ENCODE measurements at regions not wholly inside any gene's neighbourhood (a gene's known extent, or its start where the extent isn't known, plus 50 kb on each side); places are given as distances from the start of the nearest gene placed in this dataset.

- peaks cover 27% of the 10 kb centered on the region for H3K4me1 Mint-ChIP-seq (ENCODE audit: low read depth, unreplicated experiment)
- H3K27ac Mint-ChIP-seq (ENCODE audit: unreplicated experiment) = peak overlapping the region; percentile 34
- H3K36me3 Mint-ChIP-seq (ENCODE audit: unreplicated experiment) = no peaks in the 10 kb centered on the region
- H3K4me3 Mint-ChIP-seq (ENCODE audit: unreplicated experiment) = no peak overlapping the region
- H3K9me3 Mint-ChIP-seq (ENCODE audit: unreplicated experiment) = peaks cover 3% of the 10 kb centered on the region
- no peaks in the 10 kb centered on the region for H3K27me3 Mint-ChIP-seq (ENCODE audit: unreplicated experiment)
- TF ChIP-seq CTCF (IDR thresholded peaks at IDR 0.05; ENCODE audit: partially characterized antibody, unreplicated experiment) = no peak
- no peak for DNase-seq
These were observed 186.0 kb downstream of the CEMIP2 start for GRCh38 chr9:71582347-71582746.

- no peaks in the 10 kb centered on the region for H3K27me3 Mint-ChIP-seq (ENCODE audit: unreplicated experiment)
- H3K9me3 Mint-ChIP-seq (ENCODE audit: unreplicated experiment) = peaks cover 4% of the 10 kb centered on the region
- no peak overlapping the region for H3K4me3 Mint-ChIP-seq (ENCODE audit: unreplicated experiment)
- no peaks in the 10 kb centered on the region for H3K36me3 Mint-ChIP-seq (ENCODE audit: unreplicated experiment)
- TF ChIP-seq CTCF (IDR thresholded peaks at IDR 0.05; ENCODE audit: partially characterized antibody, unreplicated experiment) = no peak
- H3K27ac Mint-ChIP-seq (ENCODE audit: unreplicated experiment) = no peak overlapping the region
- H3K4me1 Mint-ChIP-seq (ENCODE audit: low read depth, unreplicated experiment) = peaks cover 31% of the 10 kb centered on the region
- DNase-seq = no peak
These were observed 187.2 kb downstream of the CEMIP2 start for GRCh38 chr9:71581101-71581500.

DNA sequence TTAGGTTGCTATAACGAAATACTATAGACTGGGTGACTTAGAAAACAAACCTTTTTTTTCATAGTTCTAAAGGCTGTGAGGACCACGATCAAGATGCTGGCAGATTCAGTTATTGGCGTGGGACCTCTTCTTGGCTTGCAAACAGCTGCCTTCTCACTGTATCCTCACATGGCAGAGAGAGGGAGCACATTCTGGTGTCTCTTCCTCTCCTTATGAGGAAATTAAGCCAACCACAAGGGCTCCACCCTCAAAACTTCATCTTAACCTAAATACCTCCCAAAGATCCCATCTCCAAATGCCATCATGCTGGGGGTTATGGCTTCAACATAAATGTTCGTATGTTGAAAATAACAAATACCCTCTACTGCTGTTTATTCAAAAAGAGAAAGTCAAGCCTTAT, 197.1 kb downstream of the CEMIP2 start:
- Mint-ChIP-seq H3K36me3 (ENCODE audit: unreplicated experiment) (no peaks in the 10 kb centered on the region), H3K9me3 (ENCODE audit: unreplicated experiment) (no peaks in the 10 kb centered on the region), H3K27me3 (ENCODE audit: unreplicated experiment) (no peaks in the 10 kb centered on the region), H3K4me1 (ENCODE audit: low read depth, unreplicated experiment) (no peaks in the 10 kb centered on the region), H3K4me3 (ENCODE audit: unreplicated experiment) (no peak overlapping the region), H3K27ac (ENCODE audit: unreplicated experiment) (no peak overlapping the region)
- no peak for TF ChIP-seq CTCF (IDR thresholded peaks at IDR 0.05; ENCODE audit: partially characterized antibody, unreplicated experiment)
- no peak for DNase-seq

DNA sequence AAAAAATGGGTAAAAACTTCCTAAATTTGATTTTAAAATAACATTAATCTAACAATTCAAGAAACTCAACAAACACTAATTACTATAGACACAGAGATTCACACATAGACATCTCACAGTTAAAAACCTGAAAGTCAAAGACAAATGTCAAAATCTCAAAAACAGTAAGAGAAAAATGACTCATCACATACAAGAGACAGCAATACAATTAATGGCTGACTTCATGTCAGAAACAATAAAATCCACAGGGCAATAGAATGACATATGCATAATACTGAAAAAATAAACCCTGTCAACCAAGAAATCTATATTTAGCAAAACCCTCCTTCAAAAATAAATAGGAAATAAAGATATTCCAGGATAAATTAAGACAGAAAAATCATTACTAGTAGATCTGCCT, 200.4 kb downstream of the CEMIP2 start:
- H3K4me1 Mint-ChIP-seq (ENCODE audit: low read depth, unreplicated experiment) = no peaks in the 10 kb centered on the region
- DNase-seq = no peak
- H3K27me3 Mint-ChIP-seq (ENCODE audit: unreplicated experiment) = no peaks in the 10 kb centered on the region
- H3K27ac Mint-ChIP-seq (ENCODE audit: unreplicated experiment) = no peak overlapping the region
- TF ChIP-seq CTCF (IDR thresholded peaks at IDR 0.05; ENCODE audit: partially characterized antibody, unreplicated experiment) = no peak
- H3K36me3 Mint-ChIP-seq (ENCODE audit: unreplicated experiment) = no peaks in the 10 kb centered on the region
- H3K9me3 Mint-ChIP-seq (ENCODE audit: unreplicated experiment) = no peaks in the 10 kb centered on the region
- no peak overlapping the region for H3K4me3 Mint-ChIP-seq (ENCODE audit: unreplicated experiment)

DNA sequence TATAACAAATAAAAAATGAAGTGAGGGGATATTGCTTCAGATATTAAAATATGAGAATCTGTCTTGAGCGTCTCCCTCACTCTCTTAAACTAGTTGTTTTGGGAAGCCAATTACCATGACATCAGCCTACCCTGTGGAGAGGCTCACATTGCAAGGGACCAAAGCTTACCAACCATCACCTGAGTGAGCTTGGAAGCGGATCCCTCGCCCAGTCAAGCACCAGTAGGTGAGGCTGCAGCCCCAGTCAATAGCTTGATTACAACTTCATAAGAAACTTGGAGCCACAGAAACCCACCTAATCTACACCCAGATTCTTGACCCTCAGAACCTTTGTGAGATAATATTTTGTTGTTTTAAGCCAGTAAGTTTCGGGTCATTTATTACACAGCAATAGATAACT, 206.2 kb downstream of the CEMIP2 start:
- Mint-ChIP-seq H3K27me3 (ENCODE audit: unreplicated experiment) (no peaks in the 10 kb centered on the region), H3K4me3 (ENCODE audit: unreplicated experiment) (no peak overlapping the region), H3K9me3 (ENCODE audit: unreplicated experiment) (no peaks in the 10 kb centered on the region), H3K27ac (ENCODE audit: unreplicated experiment) (no peak overlapping the region), H3K36me3 (ENCODE audit: unreplicated experiment) (no peaks in the 10 kb centered on the region), H3K4me1 (ENCODE audit: low read depth, unreplicated experiment) (no peaks in the 10 kb centered on the region)
- no peak for TF ChIP-seq CTCF (IDR thresholded peaks at IDR 0.05; ENCODE audit: partially characterized antibody, unreplicated experiment)
- DNase-seq = no peak
